ENCODE measurements at regions not wholly inside any gene's neighbourhood (a gene's known extent, or its start where the extent isn't known, plus 50 kb on each side); places are given as distances from the start of the nearest gene placed in this dataset.
"Not testable (repeated sequence)": the region's sequence is repeated elsewhere in the genome, so short reads cannot be mapped to it uniquely, and the experiment has no call there.

- no peak for DNase-seq
Observed at GRCh38 chr3:127033171-127033570, 50.3 kb downstream of the PLXNA1 start.

- no peak for DNase-seq
Observed at GRCh38 chr3:127033786-127034185, 50.9 kb downstream of the PLXNA1 start.

GRCh38 chr3:127034195-127034989 is 51.5 kb downstream of the PLXNA1 start:
- DNase-seq: no peak

DNA sequence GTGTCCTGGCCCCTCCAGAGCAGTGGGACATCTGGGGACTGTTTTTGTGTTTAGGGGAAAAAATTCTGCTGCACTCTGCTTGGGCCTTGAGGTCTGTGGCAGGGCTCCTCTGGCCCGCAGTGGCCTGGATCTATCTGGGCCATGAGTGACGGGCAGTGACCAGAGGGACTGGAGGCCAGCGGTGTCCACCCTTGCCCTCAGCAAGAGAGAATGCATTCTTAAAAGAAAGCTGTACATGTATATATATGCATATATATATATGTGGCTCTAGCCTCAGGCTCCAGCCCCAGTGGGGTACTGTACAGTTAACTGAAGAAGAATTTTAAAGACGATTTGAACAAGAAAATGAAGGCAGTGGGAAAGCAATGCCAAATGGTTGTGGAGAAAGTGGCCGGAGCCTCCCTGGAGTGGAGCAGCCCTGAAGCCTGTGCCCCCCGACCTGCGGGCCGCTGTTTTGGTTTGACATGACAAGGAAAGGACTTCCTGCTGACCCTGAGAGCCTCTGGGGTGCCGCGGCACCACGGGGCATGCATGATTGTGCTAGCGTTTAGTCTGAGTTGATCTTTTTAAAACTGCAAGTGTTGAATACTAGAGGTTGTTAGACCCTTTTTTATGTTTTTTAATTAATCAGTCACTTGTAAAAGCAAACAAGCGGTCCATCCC is 52.2 kb downstream of the PLXNA1 start:
- DNase-seq: no peak

GRCh38 chr3:127035677-127036076 is 52.8 kb downstream of the PLXNA1 start:
- DNase-seq: no peak

- DNase-seq: no peak
Observed at GRCh38 chr3:127036209-127037020, 53.5 kb downstream of the PLXNA1 start.

- no peak for DNase-seq
Observed at GRCh38 chr3:127037021-127037400, 54.1 kb downstream of the PLXNA1 start.

DNA sequence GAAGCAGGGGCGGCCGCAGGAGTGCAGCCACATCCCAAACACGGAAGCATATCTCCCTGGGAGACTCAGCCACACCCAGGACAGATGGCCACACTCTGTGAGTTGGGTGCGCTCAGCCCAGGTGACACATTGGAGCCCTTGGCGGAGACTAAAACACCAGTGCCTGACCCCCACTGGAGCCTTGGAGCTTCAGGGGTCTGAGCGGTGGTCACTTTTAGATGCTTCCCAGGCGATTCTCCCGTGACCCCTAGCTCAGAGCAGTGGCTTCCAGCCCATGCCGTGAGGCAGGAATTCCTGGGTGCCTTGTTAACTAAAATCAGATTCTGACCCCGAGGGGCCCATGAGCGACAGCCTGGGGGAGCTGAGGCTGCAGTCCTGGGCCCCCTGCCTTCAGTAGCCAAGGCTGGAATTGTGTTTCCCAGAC is 54.5 kb downstream of the PLXNA1 start:
- DNase-seq: no peak

GRCh38 chr3:127037971-127038446 is 55.1 kb downstream of the PLXNA1 start:
- DNase-seq: no peak

DNA sequence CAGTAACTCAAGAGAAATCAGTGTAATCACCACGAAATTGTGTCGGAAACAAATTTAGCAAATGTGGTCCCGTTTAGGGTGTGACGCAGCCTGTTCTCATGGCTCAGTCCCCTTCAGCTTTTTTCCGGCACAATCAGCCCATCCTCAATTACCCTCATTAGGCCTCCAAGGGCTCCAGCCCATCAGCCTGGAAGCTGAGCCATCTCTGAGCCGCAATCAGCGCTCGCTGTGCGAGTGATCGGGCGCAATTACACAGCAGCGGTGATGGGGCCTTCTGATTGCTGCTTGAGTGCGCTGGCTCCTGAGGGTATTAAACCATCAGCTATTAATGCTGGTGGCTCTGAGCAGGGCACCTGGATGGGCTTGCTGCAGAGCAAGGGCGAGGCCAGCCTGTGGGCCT is 55.6 kb downstream of the PLXNA1 start:
- no peak for DNase-seq

GRCh38 chr3:127038923-127039581 is 56.1 kb downstream of the PLXNA1 start:
- no peak for DNase-seq

GRCh38 chr3:127039719-127040118 is 56.8 kb downstream of the PLXNA1 start:
- no peak for DNase-seq

DNA sequence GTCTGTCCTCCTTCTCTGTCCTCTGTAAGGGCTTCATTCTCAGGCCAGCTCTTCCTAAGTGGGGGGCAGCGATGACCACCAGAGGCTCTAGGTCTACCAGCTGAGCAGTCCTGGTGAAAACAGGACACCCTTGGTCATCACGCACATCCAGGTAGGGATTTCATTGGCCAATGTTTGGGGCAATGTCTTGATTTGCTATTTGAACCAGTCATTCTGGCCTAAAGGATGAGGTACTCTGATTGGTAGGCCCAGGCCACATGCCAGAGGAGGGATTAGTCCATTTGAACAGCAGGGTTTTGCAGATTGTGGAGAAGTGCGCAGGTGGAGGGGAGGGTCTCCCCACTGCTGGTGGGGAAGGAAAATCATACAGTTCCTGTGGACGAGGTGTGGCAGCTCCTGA is 57.3 kb downstream of the PLXNA1 start:
- DNase-seq: no peak

DNA sequence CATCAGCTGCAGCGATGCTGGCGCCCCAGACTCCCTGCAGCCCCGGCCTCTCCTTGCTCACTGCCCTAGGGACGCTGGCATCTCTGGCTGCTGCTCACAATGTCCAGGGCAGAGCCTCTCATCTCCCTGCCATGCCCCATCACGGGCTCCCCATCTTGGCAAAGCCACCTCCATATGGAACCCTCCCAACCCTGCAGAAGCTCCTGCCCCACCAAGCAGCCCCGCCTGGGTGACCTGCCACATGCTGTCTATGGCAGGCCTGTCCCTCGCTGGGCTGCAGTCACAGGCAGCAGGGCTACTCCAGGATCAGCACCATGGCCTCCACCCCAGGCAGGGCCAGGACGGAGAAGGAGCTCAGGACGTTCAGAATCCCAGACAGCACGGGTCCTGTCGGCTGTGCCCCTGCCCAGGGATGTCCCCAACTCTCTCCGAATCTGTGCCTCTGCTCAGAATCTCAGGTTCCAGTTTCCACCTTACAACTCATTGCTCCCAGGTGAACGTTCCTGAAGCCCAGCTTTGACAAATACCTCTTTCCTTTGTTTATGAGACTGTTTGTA is 58.4 kb downstream of the PLXNA1 start:
- no peak for DNase-seq

- no peak for DNase-seq
Observed at GRCh38 chr3:127041933-127042332, 59.0 kb downstream of the PLXNA1 start.

- no peak for DNase-seq
Observed at GRCh38 chr3:127042634-127043033, 59.7 kb downstream of the PLXNA1 start.

- DNase-seq: no peak
Observed at GRCh38 chr3:127043041-127043641, 60.2 kb downstream of the PLXNA1 start.

DNA sequence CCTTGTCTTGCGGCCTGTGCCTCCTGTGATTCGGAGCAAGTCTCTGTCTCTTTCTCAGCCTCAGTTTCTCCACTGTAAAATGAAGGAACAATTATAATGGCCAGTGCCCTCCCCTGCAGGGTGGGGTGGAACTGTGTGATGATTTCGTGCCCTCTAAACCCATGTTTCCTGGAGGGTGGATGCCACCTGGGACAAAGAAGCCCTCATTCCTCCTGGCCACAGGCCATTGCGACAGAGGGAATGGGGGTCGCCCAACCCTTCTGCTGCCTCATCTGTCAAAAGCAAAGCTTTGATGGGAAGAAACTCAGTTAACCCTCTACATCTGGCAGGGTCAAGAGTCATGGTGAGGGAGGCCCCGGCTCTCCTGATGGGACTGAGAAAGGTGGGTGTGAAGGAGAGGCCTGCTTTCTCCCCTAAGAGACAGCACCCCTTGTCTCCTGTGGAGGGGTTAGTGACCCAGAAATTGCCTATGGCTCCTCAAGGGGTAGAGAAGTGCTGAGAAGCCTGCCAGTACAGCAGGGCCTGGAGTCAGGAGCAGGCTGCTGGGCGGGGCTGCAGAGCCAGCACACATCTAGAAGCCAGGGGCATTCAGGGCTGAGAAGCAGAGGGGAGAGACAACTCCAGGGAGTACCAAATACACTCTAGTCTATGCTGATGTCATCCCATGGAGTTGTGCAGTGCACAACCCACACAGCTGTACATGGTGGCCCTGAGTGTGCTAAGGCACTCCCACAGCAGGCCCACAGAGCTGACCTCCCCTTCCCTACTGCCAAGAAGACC is 61.0 kb downstream of the PLXNA1 start:
- no peak for DNase-seq

- no peak for DNase-seq
Observed at GRCh38 chr3:127044996-127045395, 62.1 kb downstream of the PLXNA1 start.

DNA sequence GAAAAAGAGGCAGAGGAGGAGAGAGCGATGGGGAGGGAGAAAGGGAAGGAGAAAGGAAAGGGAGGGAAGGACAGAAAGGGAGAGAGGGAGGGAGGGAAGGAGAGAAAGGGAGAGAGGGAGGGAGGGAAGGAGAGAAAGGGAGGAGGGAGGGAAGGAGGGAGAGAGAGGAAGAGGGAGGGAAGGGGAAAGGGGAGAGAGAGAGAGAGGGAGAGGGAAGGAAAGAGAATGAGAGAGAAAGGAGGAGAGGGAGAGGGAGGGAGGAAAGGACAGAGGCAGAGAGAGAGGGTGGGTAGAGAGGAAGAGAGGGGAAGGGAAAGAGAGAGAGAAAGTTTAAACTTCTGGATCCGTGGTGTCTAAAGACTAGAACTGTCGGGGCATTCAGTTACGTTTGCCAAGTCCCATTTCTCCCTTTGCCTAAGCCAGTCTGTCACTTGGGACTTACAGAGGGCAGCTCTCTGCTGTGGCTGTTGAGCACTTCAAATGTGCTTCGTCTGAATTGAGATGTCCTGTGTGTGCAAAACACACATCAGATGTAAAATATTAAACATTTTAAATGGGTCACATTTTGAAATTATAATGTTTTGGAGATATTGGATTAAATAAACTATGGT is 62.6 kb downstream of the PLXNA1 start:
- no peak for DNase-seq

GRCh38 chr3:127046690-127047089 is 63.8 kb downstream of the PLXNA1 start:
- DNase-seq: not testable (repeated sequence)

All from Kasumi-1 (cell line).